HG03439 (cell line): ENCODE measurements at regions not wholly inside any gene's neighbourhood (a gene's known extent, or its start where the extent isn't known, plus 50 kb on each side); places are given as distances from the start of the nearest gene placed in this dataset.
"Not testable (repeated sequence)": the region's sequence is repeated elsewhere in the genome, so short reads cannot be mapped to it uniquely, and the experiment has no call there.

Source experiments
- ATAC-seq: cut with Tn5 transposase; IDR thresholded peaks from one replicate; pipeline ENCODE4 v1.9.1; 2021; ENCODE audit warnings: mild to moderate bottlenecking, moderate library complexity; ENCODE audit not compliant: unreplicated experiment

DNA sequence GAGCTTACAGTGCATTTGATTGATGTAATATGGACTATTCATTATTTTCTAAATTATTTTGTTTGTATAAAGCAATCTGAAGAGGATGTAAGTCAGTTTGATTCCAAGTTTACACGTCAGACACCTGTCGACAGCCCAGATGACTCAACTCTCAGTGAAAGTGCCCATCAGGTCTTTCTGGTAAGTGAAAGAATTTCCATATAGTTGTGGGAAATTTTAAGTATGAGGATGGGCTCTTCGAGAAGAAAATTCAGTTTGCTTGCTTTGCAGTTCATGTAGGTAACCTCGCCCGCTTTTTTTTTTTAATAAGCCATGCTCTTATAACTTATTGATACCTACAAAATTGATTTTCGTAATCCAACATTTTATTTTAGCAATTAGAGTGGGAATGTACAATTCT, 151.6 kb downstream of the CDRT15L2 start:
- ATAC-seq: not testable (repeated sequence)

DNA sequence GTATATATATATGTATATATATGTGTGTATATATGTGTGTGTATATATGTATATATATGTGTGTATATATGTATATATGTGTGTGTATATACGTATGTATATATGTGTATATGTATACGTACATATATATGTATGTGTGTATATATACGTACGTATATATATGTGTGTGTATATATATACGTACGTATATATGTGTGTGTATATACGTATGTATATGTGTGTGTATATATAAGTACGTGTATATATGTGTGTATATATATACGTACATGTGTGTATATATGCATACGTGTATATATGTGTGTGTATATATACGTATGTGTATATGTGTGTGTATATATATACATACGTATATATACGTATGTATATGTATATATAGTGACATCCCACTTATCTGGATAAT, 154.4 kb downstream of the CDRT15L2 start:
- ATAC-seq: no peak

DNA sequence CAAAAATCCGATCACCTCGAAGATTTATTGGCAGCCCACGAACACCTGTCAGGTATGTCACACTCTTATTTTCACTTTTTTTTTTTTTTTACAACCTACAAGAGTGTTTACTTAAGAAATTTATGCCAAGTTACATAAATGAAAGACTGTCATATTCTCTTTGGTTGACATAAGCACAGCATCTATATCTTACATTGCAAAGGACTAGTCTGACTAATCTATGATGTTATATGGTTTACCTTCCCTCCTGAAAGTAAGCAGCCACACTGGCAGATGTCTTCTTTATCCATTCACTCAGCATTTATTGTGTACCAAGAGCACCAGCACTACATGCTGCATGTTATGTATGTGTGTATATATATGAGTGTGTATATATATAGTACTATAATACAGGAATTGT, 156.3 kb downstream of the CDRT15L2 start:
- ATAC-seq: no peak

DNA sequence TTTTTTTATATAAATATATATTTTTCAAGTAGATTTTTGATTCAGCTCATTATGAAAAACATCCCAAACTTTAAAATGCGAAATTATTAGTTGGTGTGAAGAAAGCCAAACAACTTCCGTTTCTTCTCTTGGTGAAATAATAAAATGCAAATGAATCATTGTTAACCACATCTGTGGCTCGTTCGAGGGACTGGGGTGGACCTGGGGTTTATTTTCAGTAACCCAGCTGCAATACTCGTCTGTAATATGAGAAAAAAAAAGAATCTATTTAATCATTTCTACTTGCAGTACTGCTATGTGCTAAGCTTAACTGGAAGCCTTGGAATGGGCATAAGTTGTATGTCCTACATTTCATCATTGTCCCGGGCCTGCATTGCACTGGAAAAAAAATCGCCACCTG, 158.1 kb downstream of the CDRT15L2 start:
- not testable (repeated sequence) for ATAC-seq

DNA sequence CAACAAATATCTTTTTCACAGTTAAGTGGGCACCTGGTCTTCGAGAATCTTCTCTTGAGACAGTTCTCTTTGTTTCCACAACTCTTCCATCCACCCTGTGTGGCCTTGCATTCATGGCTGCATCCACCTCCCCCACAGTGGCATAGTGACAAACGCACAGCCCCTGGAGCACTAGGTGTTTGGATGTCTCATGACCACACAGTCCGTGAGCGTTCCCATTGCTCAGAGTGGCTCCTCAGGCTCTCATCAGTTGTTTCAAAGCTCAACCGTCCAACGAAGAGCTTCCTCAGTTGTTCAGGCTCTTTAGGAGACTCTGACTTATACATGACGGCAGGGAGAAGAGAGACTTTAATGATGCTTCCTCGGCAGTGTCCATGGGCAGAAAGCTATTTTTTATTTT, 191.6 kb downstream of the CDRT15L2 start:
- no peak for ATAC-seq

DNA sequence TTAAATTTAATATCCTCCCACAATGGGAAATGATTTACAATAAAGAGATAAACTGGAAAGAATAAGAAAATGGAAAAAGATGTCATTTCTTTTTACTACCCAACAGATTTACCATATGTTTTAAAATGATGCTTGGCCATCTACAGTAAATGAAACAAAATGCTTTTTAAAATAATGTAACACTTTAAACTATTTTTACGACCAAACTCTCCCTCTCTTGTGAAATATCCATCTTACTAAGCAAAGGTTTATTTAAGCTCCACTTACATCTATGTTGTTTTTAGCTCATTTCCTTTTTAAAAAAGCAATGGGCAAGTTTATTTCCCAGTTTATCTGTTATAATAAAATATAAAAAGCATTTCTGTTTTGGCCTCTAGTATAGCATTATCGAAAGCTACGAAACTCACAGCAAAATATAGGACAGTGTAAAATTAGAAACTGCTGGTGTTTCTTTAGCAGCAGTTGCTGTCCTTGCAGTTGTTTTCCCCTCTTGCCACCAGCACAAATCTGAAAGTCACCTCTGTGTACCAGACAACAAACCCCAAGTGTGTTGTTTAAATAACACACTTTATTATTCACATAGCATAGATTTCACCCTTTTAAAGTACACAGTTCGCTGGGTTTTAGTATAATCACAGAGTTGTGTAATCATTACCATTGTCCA, 195.1 kb downstream of the CDRT15L2 start:
- no peak for ATAC-seq

DNA sequence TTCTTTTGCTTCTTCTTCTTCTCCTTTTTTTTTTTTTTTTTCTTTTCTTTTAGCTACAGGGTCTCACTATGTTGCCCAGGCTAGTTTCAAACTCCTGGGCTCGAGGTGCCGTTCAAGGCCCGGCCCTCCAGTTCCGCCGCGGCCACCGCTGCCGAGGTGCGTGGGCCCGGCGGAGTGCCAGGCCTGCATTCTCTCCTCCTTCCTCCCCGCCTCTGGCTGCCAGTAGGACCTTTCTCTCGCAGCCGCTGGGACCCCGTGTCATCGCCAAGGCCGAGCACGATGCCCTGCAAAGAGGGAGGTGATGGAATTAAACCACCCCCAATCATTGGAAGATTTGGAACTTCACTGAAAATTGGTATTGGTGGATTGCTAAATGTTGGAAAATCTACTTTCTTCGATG, 195.8 kb downstream of the CDRT15L2 start:
- no peak for ATAC-seq

DNA sequence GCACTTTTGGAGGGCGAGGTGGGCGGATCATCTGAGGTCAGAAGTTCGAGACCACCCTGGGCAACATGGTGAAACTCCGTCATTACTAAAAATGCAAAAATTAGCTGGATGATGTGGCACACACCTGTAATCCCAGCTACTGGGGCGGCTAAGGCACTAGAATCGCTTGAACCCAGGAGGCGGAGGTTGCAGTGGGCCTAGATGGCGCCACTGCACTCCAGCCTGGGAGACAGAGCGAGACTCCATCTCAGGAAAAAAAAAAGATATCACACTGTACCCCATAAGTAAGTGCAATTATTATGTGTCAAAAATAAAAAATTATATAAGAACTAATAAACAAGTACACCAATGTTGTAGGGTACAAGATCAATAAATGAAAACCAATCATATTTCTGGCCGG, 200.0 kb downstream of the CDRT15L2 start:
- ATAC-seq: no peak

DNA sequence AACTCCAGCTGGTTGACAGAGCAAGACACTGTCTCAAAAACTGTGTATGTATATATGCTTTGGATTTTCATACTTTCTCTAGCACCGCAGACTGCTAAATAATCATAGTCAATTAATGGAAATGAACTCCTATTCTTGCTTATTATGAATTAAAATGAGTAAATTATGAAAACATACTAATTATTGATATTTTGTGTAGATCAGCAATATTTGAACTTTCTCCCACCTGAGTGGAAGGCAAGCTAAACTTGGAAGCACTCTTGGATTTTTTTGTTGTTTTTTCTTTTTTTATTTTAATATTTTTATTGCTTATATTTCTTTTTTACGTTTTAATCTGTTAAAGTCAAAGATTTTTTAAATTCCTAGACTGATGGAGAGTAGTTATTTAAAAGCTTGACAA, 201.7 kb downstream of the CDRT15L2 start:
- no peak for ATAC-seq

DNA sequence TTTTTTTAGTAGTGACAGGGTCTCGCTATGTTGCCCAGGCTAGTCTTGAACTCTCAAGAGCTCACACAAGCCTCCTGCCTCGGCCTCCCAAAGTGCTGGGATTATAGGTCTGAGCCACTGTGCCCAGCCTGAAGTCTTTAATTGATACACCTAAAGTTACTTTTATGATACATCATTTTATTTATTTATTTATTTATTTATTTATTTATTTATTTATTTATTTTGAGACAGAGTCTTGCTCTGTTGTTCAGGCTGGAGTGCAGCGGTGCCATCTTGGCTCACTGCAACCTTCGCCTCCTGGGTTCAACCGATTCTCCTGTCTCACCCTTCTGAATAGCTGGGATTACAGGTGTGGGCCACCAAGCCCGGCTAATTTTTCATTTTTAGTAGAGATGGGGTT, 202.3 kb downstream of the CDRT15L2 start:
- not testable (repeated sequence) for ATAC-seq

DNA sequence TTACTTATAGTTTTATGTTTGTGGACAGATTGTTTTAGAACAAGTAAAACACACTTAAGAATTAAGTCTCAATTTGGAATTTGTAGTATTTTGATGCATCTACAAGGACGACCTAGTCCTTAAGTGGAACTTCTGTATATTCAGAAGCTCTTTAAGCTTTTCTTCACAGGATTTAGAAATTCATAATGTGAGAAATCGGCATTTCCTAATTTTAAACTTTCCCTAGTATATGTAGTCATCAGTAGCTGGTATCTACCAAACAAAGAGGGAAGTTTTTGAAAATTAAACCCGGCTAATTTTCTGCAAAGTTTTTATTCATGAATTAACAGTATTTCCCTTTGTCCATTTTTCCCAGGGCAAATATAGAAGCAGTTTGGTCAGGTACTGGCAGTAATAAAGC, 203.6 kb downstream of the CDRT15L2 start:
- ATAC-seq: no peak

DNA sequence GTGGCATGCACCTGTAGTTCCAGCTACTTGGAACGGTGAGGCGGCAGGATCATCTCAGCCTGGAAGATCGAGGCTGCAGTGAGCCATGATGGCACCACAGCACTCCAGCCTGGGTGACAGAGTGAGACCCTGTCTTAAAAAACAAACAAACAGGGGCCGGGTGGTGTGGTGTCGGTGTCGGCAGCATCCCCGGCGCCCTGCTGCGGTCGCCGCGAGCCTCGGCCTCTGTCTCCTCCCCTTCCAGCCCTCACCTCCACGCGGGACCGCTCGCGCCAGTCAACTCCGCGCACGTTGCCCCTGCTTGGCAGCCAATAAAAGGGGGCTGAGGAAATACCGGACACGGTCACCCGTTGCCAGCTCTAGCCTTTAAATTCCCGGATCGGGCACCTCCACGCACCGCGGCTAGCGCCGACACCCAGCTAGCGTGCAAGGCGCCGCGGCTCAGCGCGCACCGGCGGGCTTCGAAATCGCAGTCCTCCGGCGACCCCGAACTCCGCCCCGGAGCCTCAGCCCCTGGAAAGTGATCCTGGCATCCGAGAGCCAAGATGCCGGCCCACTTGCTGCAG, 204.7 kb downstream of the CDRT15L2 start:
- ATAC-seq: no peak

DNA sequence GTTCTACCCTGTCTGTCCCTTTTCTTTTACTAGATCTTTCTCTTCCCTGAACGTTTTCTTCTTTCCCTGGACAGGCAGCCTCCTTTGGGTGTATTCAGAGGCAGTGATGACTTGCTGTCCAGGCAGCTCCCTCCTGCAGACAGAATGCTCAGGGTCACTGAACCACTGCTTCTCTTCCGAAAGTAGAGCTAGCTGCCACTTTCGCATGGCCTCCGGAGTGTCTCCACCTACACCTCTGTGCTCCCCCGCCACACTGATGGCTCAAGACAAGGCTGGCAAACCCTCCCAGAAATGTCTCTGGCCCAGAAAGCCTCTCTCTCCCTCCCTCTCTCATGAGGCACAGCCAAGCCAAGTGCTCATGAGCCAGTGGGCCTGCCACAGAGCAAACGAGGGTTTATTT, 207.8 kb downstream of the CDRT15L2 start:
- no peak for ATAC-seq

DNA sequence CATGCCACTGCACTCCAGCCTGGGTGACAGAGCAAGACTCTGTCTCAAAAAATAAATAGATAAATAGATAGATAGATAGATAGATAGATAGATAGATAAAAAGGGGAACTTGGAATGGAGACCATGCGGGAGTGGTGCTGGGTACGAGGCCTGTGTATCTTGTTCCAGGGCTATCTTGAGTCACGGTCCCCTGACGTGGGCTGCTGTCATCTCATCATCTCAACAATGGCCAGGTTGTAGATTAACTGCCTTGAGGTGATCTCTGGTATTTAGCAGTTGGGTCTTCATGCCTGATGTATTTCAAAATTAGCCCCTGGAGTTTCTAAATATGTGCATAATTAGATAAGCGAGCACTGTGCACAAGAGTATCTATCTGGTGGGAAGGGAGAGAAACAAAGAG, 212.1 kb downstream of the CDRT15L2 start:
- ATAC-seq: no peak

DNA sequence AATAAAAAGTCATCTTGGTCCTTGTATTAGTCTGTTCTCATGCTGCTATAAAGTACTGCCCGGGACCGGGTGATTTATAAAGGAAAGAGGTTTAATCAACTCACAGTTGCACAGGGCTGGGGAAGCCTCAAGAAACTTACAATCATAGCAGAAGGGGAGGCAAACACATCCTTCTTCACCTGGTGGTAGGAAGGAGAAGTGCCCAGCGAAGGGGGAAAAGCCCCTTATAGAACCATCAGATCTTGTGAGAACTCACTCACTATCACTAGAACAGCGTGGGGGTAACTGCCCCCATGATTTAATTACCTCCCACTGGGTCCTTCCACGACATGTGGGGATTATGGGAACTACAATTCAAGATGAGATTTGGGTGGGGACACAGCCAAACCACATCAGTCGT, 215.0 kb downstream of the CDRT15L2 start:
- not testable (repeated sequence) for ATAC-seq

DNA sequence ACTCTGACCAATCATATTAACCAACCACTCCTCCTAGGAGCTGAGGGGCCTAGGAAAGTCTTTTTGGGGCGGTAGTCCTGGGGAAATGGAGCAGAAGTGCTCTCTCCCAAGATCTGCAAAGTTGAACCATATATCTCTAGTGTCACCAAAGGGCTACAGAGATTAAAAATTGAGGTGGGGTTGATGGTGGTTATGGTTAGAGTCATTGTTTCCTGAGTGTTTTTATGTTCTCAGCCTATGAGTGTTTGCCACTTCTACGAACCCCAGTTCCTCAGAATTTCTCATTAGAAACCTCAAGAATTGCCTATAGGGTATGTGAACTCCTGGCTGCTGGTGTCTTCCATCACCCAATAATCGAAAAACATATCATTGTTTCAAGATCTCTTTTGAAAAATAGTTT, 217.8 kb downstream of the CDRT15L2 start:
- ATAC-seq: no peak

DNA sequence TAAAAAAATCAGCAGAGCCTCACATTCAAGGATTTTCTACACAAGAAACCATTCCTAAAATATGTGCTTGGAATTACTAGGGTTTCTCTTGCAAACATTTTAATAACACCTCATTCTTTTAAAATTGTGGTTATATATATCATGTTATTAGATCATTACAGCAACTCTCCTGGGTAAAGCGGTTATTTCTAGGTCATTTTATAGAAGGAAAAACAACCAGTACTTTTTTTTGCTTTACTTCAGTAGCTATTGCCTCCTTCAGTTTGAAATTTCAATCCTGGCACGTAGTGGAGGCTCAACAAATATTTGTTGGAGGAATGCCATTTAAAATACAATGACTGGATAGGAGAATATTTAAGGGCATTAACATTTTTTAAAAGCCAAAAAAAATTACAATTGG, 220.6 kb downstream of the CDRT15L2 start:
- no peak for ATAC-seq

DNA sequence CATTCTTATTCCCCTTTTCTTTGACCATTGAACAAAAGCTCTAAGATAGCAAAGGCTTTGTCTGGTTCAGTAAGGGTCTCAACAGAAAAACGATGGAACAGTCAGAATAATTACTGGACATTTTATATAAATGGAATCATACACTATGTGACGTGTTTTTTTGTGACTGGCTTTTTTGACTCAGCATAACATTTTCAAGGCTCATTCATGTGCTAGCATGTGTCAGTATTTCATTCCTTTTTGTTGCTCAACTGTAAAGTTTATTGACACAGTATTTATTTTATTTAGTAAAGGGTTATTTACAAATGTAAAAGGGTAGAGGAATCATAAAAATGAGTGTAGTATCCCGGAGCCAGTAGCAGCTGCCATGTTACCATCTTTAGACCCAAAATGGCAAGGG, 226.2 kb downstream of the CDRT15L2 start:
- ATAC-seq: no peak

DNA sequence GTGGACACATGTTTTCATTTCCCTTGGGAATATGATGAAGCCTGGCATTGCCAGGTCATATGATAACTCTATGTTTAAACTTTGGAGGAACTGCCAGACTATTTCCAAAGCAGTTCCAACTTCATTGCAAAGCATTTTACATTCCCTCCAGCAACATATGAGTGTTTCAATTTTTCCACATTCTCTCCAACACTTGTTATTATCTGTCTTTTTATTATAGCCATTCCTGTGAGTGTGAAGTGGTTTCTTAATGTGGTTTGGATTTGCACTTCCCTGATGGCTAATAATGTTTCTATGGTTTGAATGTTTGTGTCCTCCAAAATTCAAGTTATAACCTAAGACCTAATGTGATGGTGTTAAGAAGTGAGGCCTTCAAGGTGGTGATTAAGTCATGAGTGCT, 228.0 kb downstream of the CDRT15L2 start:
- ATAC-seq: not testable (repeated sequence)

DNA sequence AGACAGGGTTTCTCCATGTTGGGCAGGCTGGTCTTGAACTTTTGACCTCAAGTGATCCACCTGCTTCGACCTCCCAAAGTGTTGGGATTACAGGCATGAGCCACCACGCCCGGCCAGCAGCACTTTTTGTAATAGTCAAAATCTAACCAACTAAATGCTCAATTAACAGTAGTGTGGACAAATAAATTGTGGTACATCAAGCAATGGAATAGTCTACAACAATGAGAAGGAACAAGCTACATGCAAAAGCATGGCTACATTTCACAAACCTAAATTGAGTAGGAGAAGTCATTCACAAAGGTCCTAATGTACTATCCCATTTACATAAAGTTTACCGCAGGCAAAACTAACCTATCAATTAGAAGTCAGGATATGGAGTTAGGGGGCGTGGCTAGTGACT, 227.4 kb downstream of the USP22 start:
- not testable (repeated sequence) for ATAC-seq

DNA sequence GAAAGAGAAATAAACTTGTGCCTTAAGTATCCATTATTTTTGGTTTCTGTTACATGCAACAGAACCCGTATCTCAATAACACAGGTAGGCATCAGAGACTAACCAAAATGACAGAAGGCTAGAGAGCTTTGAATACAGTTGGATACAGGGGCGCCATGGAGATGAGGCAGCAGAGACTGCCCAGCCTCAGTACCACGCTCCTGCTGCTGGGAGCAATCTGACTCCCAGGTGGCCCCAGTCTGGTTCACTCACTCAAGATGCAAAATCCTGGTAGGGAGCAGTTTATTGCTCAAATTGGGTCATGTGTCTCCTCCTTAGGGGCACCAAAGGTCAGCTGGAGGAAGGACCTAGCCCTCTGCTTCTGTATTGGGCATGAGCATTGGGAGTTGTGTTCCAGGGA, 218.9 kb downstream of the USP22 start:
- ATAC-seq: no peak

DNA sequence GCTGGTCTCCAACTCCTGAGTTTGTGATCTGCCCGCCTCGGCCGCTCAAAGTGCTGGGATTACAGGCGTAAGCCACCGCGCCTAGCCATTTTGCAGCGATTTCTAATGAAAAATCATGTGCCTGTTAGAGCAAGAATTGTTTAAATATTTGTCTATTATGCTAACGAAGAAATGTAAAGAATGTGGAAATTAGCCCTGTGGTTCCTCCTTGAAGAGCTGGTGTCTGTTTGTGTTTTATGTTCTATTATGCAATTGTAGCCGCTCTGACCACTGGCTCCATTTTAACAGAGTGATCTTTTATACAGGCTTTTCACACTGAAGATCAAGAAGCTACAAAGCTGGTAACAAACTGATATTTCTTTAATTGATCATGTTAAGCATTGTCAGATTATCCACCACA, 217.3 kb downstream of the USP22 start:
- no peak for ATAC-seq

DNA sequence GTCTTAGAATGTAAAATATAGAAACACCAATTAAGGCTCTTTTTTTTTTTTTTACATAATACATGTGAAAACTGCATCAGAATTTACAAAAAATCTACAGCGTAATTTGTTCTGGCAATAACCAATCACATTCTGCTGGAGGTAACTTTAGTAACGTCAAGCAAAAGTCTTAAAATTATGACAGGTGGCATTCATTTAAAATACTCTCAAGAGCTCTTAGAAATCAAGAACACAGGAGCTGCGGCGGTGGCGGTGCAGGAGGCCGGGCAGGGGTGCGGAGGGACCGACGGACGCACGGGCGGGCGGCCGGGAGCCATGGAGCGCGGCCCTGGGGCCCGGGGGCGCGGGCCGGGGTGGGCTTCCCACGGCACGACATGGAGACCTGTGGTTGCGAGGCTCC, 202.4 kb downstream of the USP22 start:
- not testable (repeated sequence) for ATAC-seq
